Panc1 (cell line): ENCODE measurements at regions not wholly inside any gene's neighbourhood (a gene's known extent, or its start where the extent isn't known, plus 50 kb on each side); places are given as distances from the start of the nearest gene placed in this dataset.

Source experiments
- ATAC-seq: fragments of 200-7000 bp; cut with Tn5 transposase; 2 replicates; pipeline ENCODE4 v1.9.1; 2020; ENCODE audit warnings: mild to moderate bottlenecking, moderate library complexity
- BruUV-seq: library from RNA; stranded (reverse); fragments of 400-500 nt; replicated peaks from 2 replicates; lab custom pipeline; 2021; lab: Mats Ljungman, UMichigan
- CTCF ChIA-PET: fragments of 300-600 bp; sonication (Branson Sonifier 250); formaldehyde crosslinking; loops from one replicate; lab custom pipeline; 2022; ENCODE audit warnings: antibody characterized with exemption; lab: Charles Lee
- POLR2A ChIA-PET: fragments of 300-600 bp; sonication (Branson Sonifier 250); formaldehyde crosslinking; loops from one replicate; lab custom pipeline; 2022; ENCODE audit warnings: antibody characterized with exemption; lab: Charles Lee
- DNase-seq: peaks from one replicate; pipeline ENCODE4 v3.0.0-alpha.2; 2010; ENCODE audit warnings: low read depth, low spot score
- H3K27ac ChIP-seq: 2 replicates; pipeline ENCODE4 v1.5.1; 2011; ENCODE audit warnings: mild to moderate bottlenecking, low read length, inconsistent platforms
- H3K27me3 ChIP-seq: fragments of 200-500 bp; sonication (Bioruptor generic); 2 replicates; pipeline ENCODE4 v1.6.0; 2014; ENCODE audit warnings: low read length, inconsistent platforms; ENCODE audit not compliant: control insufficient read depth, insufficient read depth
- H3K36me3 ChIP-seq: fragments of 200-500 bp; sonication (Bioruptor generic); 2 replicates; pipeline ENCODE4 v1.5.1; 2014; ENCODE audit warnings: inconsistent platforms, mild to moderate bottlenecking, low read length, moderate library complexity; ENCODE audit not compliant: control insufficient read depth, insufficient read depth
- H3K4me1 ChIP-seq: 2 replicates; pipeline ENCODE4 v1.5.1; 2011; ENCODE audit warnings: inconsistent platforms, mild to moderate bottlenecking, low read length, moderate library complexity; ENCODE audit not compliant: control insufficient read depth, insufficient read depth
- H3K4me3 ChIP-seq, 2 experiments: 2 replicates each; pipeline ENCODE4 v1.5.1; 2011 to 2012; ENCODE audit warnings: low read depth in 2 of 2, low read length in 2 of 2, mild to moderate bottlenecking in 2 of 2, inconsistent platforms in 1 of 2, moderate library complexity in 1 of 2
- H3K9me3 ChIP-seq: fragments of 200-500 bp; sonication (Bioruptor generic); 2 replicates; pipeline ENCODE4 v1.5.1; 2014; ENCODE audit warnings: low read depth, mild to moderate bottlenecking, inconsistent platforms, low read length, moderate library complexity; ENCODE audit not compliant: control insufficient read depth, insufficient read depth
- CTCF ChIP-seq: fragments of 450-650 bp; IDR thresholded peaks from 2 replicates; pipeline ENCODE4 v1.5.1; 2017; ENCODE audit warnings: mild to moderate bottlenecking
- POLR2AphosphoS5 ChIP-seq: IDR thresholded peaks from 2 replicates; pipeline ENCODE4 v1.6.1; 2012; ENCODE audit warnings: mild to moderate bottlenecking, low read depth, low read length, moderate library complexity
- REST ChIP-seq, 2 experiments: IDR thresholded peaks; 2 replicates each; pipeline ENCODE4 v1.6.1; 2011 to 2012; ENCODE audit warnings: low read depth in 2 of 2, control low read depth in 1 of 2, low read length in 1 of 2, mild to moderate bottlenecking in 1 of 2, moderate library complexity in 1 of 2; ENCODE audit not compliant: insufficient read depth in 1 of 2
- SIN3A ChIP-seq: IDR thresholded peaks from 2 replicates; pipeline ENCODE4 v1.6.1; 2012; ENCODE audit warnings: low read depth, mild to moderate bottlenecking, low read length, moderate library complexity, borderline replicate concordance; ENCODE audit not compliant: insufficient read depth
- TCF7L2 ChIP-seq: IDR thresholded peaks from 2 replicates; pipeline ENCODE4 v1.6.1; 2011; ENCODE audit warnings: mild to moderate bottlenecking, low read depth, low read length, inconsistent platforms
- in situ Hi-C: cut with HindIII; loops from 2 replicates; pipeline ENCODE4 v1.10.0; 2016; ENCODE audit warnings: low sequenced_read_pairs, low pct_unique_long_range_greater_than_20kb
- intact Hi-C: fragments of 100-400 bp; cut with micrococcal nuclease; formaldehyde crosslinking; loops from one replicate; pipeline ENCODE4 v1.10.0; 2022; ENCODE audit not compliant: unreplicated experiment

DNA sequence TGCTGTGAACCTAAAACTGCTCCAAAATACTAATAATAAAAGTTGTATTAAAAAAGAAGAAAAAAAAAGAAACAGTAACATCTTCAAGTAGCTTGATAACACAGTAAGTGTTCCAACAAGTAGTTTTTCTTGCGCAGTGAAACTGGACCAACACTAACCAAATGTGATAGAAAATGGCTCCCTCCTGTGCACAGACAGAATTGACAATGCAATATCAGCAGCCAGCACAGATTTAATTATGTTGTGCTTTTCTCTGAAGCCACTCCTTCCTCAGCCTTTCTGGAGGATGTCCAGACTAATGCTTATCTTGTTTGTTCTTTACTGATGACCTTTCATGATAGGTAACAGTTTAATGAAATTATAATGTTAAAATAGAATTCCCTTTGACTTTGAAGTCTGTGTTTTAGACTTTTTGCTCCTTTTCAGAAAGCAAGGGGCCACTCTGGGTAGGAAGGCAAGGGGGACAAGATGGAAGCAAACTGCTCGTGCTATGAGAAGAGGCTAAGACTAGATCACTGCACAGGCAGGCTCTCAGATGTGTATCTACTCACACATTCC lies 147.1 kb upstream of the RPL34 start:
- in situ Hi-C loops, result no loop called here
- no peak for ATAC-seq
- Histone ChIP-seq H3K27me3 (no peaks in the 10 kb centered on the region), H3K4me1 (no peaks in the 10 kb centered on the region), H3K9me3 (no peaks in the 10 kb centered on the region), H3K27ac (no peak overlapping the region), H3K36me3 (no peaks in the 10 kb centered on the region), H3K4me3 (no peak overlapping the region)
- no peak for DNase-seq
- intact Hi-C loops, result no loop called here
- POLR2A ChIA-PET, result no interaction called here
- TF ChIP-seq POLR2AphosphoS5, result no peak
- no TSS peak for BruUV-seq
- CTCF ChIA-PET, result no interaction called here

GRCh38 chr4:108466936-108467902 lies 153.2 kb upstream of the RPL34 start:
- ChIA-PET CTCF (no interaction called here), POLR2A (no interaction called here)
- H3K27me3 ChIP-seq, result no peaks in the 10 kb centered on the region
- no peaks in the 10 kb centered on the region for H3K9me3 ChIP-seq
- H3K4me3 ChIP-seq, result no peak overlapping the region
- DNase-seq (no peak), ATAC-seq (no peak)
- in situ Hi-C loops, result no loop called here
- no peak for TF ChIP-seq REST (IDR thresholded peaks at IDR 0.05; ENCODE audit: insufficient read depth in 1 of 2, low read depth in 2 of 2, low read length in 1 of 2)
- TF ChIP-seq SIN3A, result no peak
- no peak for TF ChIP-seq POLR2AphosphoS5
- TF ChIP-seq CTCF, result no peak
- no peak for TF ChIP-seq TCF7L2
- H3K36me3 ChIP-seq, result no peaks in the 10 kb centered on the region
- intact Hi-C loops, result no loop called here
- H3K27ac ChIP-seq, result no peak overlapping the region
- no TSS peak for BruUV-seq
- H3K4me1 ChIP-seq, result no peaks in the 10 kb centered on the region
